ENCODE measurements at regions not wholly inside any gene's neighbourhood (a gene's known extent, or its start where the extent isn't known, plus 50 kb on each side); places are given as distances from the start of the nearest gene placed in this dataset.

DNA sequence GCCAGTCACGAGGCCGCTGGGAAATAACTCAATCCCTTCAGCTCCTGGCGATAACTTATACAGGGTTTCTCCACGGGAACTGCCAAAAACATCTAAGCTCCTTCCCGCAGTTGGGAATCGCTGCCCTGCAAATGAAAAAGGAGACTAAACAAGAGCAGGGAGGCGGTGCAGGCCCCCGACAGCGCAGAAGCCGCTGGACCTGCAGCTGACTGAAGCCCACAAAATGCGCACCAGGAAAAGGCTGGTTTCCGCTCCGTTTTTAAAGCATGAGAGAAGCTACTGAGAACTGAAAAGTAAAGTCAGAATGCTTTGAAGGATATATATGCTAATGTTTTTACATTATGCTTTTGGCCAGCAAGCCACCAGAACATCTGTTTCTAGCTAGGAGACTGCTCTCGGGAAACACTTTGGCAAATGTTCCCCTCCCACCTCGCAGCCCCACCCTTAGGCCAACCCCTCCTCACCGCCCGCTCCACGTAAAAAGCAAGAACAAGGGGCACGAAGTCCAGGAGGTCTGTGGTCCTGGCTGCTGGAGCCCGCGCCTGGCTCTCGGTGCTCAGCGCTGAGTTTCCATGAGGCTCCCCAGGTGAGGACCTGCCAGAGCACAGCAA is 90.5 kb downstream of the SOD2 start:
- H3K4me3 ChIP-seq (ENCODE audit: low read depth, low read length): no peak overlapping the region
- DNase-seq (ENCODE audit: low read depth): peak; percentile 72
- in situ Hi-C loops (cut with HindIII; ENCODE audit: low sequenced_read_pairs): no loop called here
- TF ChIP-seq, protein P1, sequence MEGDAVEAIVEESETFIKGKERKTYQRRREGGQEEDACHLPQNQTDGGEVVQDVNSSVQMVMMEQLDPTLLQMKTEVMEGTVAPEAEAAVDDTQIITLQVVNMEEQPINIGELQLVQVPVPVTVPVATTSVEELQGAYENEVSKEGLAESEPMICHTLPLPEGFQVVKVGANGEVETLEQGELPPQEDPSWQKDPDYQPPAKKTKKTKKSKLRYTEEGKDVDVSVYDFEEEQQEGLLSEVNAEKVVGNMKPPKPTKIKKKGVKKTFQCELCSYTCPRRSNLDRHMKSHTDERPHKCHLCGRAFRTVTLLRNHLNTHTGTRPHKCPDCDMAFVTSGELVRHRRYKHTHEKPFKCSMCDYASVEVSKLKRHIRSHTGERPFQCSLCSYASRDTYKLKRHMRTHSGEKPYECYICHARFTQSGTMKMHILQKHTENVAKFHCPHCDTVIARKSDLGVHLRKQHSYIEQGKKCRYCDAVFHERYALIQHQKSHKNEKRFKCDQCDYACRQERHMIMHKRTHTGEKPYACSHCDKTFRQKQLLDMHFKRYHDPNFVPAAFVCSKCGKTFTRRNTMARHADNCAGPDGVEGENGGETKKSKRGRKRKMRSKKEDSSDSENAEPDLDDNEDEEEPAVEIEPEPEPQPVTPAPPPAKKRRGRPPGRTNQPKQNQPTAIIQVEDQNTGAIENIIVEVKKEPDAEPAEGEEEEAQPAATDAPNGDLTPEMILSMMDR (IDR thresholded peaks at IDR 0.05; ENCODE audit: low read depth, low read length, missing control alignments): no peak

DNA sequence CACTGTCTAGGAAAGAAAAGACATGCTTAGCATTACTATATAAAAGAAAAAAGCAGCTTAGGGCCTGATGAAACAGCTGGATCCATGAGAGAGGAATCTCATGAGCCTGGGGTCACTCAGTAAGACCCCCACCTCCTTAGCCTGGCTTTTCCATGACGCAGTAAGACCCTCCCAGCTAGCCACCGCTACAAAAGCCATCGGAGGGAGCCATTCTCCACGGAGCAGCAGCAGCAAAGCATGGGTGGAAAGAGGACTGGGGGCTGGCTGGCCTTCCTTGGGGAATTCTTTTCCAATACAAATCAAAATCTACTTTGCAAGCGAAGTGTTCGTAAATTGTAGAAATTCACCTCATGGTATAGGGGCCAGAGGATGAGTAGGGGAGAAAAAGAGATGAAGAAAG is 91.8 kb downstream of the SOD2 start:
- no peak for DNase-seq (ENCODE audit: low read depth)
- in situ Hi-C loops (cut with HindIII; ENCODE audit: low sequenced_read_pairs): no loop called here
- TF ChIP-seq, protein P1 (IDR thresholded peaks at IDR 0.05; ENCODE audit: low read depth, low read length, missing control alignments): no peak

DNA sequence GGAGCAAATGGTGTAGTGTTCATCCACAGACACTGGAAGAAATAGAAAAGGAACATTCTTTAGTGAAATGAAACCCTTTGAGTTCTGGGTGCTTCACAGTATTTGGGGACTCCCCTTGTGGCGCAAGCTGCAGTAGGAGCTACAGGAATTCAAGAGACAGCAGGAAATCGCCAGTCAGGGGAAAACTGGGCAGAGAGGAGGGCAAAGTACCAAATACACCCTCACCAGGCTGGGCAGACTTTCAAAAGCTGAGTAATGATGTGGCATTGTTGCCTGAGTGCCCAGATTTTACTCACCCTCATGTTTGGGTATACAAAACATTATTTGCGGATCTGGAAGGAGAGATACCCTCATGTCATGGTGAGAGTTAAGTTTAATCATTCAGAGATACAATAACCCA is 97.9 kb downstream of the SOD2 start:
- in situ Hi-C loops (cut with HindIII; ENCODE audit: low sequenced_read_pairs): no loop called here
- H3K4me3 ChIP-seq (ENCODE audit: low read depth, low read length): no peak overlapping the region
- TF ChIP-seq, protein P1 (IDR thresholded peaks at IDR 0.05; ENCODE audit: low read depth, low read length, missing control alignments): no peak
- DNase-seq (ENCODE audit: low read depth): peak; percentile 9

More for the DNA sequence above, 91.8 kb downstream of the SOD2 start:
- no peak overlapping the region for H3K4me3 ChIP-seq (ENCODE audit: low read depth, low read length)

DNA sequence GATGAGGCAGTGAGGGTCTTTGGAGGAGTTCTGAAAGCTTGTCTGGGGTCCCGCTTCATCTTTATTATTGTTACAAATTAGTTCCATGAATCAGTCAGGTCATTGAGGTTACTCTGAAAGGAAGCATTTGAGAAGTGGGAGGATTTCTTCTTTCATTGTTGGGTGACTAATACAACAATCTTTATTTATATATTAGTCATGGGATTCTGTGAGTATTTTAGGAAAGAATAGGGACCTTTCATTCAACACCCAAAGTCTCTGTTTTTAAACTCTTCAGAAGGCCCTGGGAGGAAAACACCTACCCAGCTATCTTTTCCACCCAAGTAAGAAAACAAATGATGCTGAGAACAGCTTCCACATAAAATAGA is 98.3 kb downstream of the SOD2 start:
- DNase-seq (ENCODE audit: low read depth): peak; percentile 57
- TF ChIP-seq, protein P1 (IDR thresholded peaks at IDR 0.05; ENCODE audit: low read depth, low read length, missing control alignments): no peak
- no peak overlapping the region for H3K4me3 ChIP-seq (ENCODE audit: low read depth, low read length)
- in situ Hi-C loops (cut with HindIII; ENCODE audit: low sequenced_read_pairs): no loop called here

DNA sequence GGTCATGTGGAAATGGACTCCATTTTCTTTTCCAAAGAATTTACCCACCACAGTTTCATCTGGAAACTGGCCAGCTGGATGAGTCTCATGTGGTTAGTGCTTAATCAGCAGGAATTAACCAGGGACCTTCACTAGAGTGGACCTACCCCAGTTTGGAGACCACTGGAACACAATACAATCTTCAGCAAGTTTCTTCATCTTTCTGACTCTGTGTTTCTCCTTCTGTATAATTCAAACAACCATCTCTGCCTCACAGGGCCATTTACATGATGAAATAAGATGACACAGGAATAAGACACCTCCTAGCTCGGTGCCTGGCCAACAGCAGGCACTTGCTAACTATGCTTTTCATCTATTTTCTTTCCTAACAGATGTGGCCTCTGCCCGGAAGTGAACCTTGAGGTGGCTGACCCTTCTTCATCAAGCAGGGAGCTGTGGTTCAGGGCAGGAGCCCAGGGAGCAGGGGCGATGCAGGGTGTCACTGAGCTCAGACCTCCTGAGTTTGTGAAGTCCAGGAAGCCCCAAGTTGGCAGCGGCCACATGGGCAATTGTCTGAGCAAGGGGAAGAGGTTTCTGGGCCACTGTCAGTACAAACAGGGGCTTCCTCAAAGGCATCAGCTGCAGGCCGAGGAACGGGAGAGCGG is 98.8 kb downstream of the SOD2 start:
- DNase-seq (ENCODE audit: low read depth): peak; percentile 81
- in situ Hi-C loops (cut with HindIII; ENCODE audit: low sequenced_read_pairs): no loop called here
- TF ChIP-seq, protein P1 (IDR thresholded peaks at IDR 0.05; ENCODE audit: low read depth, low read length, missing control alignments): no peak
- H3K4me3 ChIP-seq (ENCODE audit: low read depth, low read length): no peak overlapping the region

DNA sequence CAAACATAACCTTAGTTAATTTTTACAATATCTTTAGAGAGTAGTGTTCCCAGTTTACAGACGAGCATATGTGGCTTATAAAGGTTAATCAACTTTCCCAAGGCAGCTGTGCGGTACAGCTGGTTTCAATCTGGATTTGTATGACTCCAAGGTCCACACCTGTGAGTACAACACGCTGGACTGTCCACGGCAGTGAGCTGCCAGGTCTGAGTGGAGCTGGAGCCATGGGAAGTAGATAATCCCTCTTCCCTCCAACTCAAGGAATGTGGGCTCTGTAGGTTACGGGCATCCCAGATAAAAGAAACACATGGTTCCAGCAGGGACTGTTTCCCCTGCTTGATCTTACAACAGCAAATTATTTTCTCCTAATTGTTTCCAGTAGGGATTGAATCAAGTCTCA is 102.2 kb downstream of the SOD2 start:
- no peak for DNase-seq (ENCODE audit: low read depth)
- in situ Hi-C loops (cut with HindIII; ENCODE audit: low sequenced_read_pairs): no loop called here
- H3K4me3 ChIP-seq (ENCODE audit: low read depth, low read length): no peak overlapping the region
- TF ChIP-seq, protein P1 (IDR thresholded peaks at IDR 0.05; ENCODE audit: low read depth, low read length, missing control alignments): no peak

All from astrocyte of the cerebellum (primary cell).